Renal pelvis (tissue), 1 donor: ENCODE measurements at regions not wholly inside any gene's neighbourhood (a gene's known extent, or its start where the extent isn't known, plus 50 kb on each side); places are given as distances from the start of the nearest gene placed in this dataset.

ENCODE experiments used
- DNase-seq: peaks from one replicate; pipeline ENCODE4 v3.0.0-alpha.2; 2013

DNA sequence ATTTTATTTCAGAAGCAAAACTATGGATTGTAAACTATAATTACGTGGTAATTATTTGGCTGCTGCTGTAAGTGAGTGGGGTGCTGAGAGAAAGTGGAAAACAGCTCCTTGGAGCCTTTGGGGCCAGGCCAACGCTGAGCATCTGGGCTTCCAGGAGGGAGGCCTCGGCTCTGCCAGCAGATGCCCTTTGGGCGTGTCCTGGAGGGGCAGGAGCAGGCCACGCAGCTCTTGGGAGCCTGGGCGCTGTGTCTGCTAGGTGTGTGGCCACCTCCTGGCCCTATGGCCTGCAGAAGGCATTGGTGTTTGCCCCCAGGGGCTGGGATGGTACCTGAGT is 423.3 kb downstream of the GLRX3 start:
- DNase-seq: no peak

- DNase-seq: no peak
Measured at GRCh38 chr10:130560116-130560515, 423.9 kb downstream of the GLRX3 start.

DNA sequence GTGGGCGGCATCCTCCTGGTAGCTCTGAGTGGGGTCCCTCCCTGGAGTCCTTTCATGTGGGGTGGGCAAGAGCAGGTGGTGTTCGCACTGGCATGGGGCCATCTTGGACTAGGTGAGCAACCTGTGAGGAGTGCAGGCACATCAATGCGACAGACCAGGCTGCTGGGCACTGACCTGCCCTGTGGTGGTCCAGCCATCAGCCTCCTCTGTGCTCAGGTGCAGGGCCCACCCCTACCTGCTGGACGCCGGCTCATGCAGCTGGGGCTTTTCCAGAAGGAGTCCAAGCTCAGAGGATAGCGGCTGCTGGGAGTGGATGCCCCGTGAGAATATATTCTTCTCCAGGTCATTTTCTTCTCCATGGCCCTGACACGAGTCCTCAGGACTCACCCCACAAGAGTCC is 424.4 kb downstream of the GLRX3 start:
- no peak for DNase-seq

DNA sequence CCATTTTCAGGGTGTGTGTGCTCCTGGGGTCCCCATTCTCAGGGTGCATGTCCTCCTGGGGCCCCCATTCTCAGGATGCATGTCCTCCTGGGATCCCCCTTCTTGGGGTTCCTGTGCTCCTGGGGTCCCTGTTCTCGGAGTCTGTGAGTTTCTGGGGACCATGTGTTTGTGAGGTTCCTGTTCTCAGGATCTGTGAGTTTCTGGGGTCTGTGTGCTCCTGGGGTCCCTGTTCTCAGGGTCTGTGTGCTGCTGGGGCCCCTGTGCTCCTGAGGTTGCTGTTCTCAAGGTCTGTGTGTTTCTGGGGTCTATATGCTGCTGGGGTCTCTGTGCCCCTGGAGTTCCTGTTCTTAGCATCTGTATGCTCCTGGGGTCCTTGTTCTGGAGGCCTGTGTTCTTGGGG is 425.5 kb downstream of the GLRX3 start:
- DNase-seq: no peak

- DNase-seq: no peak
Measured at GRCh38 chr10:130567011-130567410, 430.8 kb downstream of the GLRX3 start.

GRCh38 chr10:130567436-130567835 is 431.2 kb downstream of the GLRX3 start:
- DNase-seq: no peak

DNA sequence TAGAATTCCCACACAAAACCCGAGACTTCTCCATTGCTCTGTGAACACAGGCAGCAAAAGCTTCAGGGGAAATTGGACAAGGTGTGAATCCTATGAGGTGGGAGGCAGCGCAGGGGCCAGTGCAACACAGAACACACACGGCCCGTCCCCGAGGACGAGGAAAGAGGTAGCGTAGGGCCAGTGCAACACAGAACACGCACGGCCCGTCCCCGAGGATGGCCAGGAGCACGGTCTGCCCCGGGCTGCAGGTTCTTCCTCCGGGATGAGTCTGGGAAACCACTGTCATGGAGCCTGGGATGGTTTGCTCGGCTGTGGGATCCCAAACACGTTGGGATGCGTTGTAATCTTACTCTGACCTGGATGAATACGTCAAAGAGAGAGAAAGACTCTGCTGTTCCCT is 432.1 kb downstream of the GLRX3 start:
- no peak for DNase-seq

GRCh38 chr10:130570074-130570473 is 433.9 kb downstream of the GLRX3 start:
- DNase-seq: no peak

DNA sequence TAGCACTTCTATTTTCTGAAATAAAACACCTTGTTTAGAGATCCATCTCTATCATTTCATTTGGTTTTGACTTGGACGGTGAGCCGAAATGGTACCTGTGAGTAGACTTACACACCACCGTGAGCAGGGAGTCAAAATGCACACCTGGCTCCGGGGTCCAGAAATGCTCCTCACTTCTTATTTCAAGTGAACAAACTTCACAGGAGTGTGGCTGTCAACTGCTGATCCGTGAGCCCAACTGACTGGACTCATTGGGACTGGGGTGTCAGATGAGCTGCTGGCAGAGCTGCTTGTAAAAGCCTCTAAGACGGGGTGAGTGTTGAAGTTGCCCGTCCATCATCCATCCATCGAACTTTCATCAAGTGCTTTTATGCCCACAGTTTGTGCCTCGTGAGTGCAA is 435.5 kb downstream of the GLRX3 start:
- DNase-seq: no peak

DNA sequence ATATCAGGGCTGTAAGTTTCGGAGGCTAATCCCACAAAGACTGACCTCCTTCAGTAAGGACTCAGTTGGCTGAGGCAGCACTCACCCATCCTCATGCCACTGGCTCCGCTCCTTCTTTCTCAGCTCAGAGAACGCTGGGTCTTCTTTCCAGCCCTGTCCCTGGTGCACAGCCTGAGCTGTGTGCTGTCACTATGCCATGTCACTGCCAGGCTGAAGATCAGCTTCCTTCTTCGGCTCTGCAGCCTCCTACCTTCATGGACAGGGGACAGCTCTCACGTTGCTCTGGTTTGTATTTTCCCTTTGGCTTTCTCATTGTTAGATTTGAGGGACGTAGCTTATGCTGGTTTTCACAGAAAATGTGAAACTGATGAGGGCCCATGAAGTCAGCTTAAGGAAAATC is 437.3 kb downstream of the GLRX3 start:
- DNase-seq: no peak

GRCh38 chr10:130575756-130576285 is 439.6 kb downstream of the GLRX3 start:
- no peak for DNase-seq

DNA sequence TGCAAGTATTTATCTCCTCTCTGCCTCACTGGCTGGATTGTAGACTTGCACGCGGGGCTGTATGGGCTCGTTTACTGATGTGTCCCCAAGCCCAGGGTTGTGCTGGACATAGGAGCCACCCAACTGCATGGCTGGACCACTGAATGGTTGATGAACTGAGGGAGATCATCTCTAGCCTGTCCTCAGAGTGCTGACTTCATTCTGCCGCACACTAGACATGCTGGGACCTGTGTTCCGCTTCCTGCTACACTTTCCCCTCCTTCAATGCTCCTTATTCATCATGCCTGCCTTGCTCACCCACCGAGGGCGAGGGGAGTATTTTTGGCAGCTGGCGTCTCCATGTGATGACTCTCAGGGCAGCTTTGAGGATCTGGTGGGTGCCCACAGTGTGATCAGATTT is 440.2 kb downstream of the GLRX3 start:
- DNase-seq: no peak

- DNase-seq: no peak
Measured at GRCh38 chr10:130577039-130577438, 440.8 kb downstream of the GLRX3 start.

GRCh38 chr10:130578532-130579289 is 442.5 kb downstream of the GLRX3 start:
- DNase-seq: no peak

- DNase-seq: no peak
Measured at GRCh38 chr10:130579913-130580312, 443.7 kb downstream of the GLRX3 start.

DNA sequence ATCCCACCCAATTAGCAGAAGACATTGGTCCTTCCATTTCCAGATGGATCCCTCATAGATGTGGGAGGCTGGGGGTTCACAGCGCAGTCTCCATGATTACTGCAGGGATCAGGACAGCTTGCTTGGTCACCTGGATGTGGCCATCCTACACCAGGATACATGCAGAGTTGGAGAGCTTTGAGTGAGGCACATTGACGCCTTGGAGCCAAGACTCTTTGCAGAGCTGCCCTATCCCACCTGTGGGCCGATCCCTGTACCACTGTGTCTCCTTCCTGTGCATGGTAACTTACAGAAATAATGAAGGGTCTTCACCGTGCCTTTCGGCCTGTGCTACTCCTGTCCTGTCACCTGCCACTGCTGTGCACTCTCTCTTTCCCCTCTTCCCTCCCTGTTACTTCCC is 444.8 kb downstream of the GLRX3 start:
- DNase-seq: no peak

DNA sequence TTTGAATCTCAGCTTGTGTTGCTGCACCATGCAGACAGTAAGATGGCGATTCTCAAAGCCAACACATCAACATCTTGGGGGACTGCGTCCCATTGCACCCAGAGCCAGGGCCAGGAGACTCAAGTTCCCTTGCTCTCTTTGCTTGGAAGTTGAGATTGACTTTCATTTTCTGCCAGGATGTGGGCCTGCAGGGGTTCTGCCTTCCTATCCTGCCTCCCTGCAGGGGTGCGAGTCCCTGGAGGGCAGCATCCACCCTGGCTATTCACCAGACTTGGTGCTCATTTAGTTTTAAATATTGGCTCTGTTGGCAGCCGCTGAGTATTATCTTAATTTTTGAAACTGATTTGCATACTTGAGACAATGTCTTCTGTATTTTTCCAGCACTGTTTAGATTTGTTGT is 451.5 kb downstream of the GLRX3 start:
- no peak for DNase-seq

DNA sequence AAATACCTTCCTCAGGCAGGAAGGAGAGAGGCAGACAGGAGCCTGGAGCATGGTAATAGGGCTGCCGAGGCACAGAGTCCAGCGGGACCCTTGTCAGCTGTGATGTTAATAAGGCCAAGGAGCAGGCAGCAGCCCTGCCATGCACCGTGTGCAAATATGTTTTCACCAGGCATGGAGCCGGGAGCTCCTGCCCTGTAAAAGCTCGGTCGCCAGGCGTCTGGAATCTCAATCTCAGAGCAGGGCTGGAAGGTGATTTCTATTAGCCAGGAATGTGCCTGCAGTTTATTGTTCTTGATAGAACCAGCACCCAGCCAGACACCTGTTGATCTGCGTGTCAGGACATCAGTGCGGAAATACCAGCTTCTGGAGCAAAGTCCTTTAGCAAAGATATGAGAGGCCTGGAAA is 469.8 kb downstream of the GLRX3 start:
- no peak for DNase-seq

- no peak for DNase-seq
Measured at GRCh38 chr10:130607366-130607765, 471.2 kb downstream of the GLRX3 start.

DNA sequence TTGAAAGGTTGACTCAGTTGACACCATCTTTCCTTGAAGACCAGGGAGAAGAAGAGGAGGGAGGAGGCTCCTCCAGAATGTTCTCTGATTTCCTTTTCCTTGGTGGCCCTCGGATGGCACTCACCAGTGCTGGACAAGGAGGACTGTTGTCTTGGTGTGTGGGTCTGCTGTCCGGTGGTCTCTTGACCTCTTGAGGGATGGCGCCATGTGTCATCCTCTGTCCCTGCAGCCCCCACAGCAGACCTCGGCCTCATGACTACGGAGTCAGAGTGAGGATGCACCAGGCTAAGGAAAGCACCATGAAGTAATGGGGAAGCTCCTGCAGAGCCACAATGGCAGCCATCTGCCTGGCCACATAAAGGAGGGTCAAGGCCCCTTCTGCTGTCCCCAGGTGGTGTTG is 475.0 kb downstream of the GLRX3 start:
- no peak for DNase-seq

- no peak for DNase-seq
Measured at GRCh38 chr10:130615457-130615856, 479.3 kb downstream of the GLRX3 start.

GRCh38 chr10:130617985-130618384 is 481.8 kb downstream of the GLRX3 start:
- DNase-seq: no peak

DNA sequence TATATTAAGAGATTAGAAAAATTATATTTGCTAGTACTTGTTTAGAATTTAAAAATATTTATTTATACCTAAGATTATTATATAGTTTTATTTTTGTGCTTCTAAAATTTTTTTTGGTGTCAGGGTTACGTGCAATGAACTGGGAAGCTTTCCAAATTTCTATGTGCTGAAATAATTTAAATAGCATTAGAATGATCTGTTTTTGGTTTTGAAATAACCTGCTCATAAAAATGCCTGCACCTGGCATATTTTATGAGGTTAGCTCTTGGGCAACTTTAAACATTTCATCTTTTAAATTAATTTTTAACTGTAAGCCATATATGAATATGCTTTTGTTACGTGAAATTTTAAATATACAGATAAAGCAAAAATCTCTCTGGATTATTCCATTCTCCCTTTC is 482.5 kb downstream of the GLRX3 start:
- no peak for DNase-seq

DNA sequence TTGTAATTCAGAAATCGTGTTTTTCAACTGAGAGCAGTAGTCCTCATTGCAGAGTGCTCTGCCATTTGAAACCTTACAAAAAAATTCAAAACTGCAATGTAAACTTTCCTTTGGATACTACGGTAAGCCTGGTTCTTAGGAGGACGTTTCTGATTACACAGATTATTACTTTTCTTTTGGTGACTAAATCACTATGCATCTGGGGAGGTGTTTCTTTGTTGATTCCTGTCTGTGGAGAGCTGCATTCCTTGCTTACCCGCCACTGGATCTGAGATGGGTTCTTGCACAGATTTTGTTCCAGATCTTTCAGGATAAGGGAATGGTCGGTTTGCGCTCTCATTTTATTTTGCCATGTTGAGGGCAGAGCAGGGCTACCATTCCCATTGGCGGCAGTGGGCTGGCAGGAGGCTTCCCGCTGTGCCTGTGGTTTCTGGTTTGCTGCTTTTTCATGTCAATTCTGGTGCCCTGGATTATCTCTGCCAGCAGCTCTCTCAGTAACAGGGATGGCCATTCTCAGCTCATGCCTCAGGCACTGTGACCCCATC is 485.1 kb downstream of the GLRX3 start:
- no peak for DNase-seq
